Osteoblast (primary cell): ENCODE measurements at regions not wholly inside any gene's neighbourhood (a gene's known extent, or its start where the extent isn't known, plus 50 kb on each side); places are given as distances from the start of the nearest gene placed in this dataset.

Source experiments
- DNase-seq: peaks from one replicate; pipeline ENCODE4 v3.0.0; 2011; ENCODE audit warnings: low spot score, mixed read lengths; ENCODE audit not compliant: insufficient read length; ENCODE audit errors: missing footprints
- H2AFZ ChIP-seq: 2 replicates; pipeline ENCODE4 v1.6.0; 2011; ENCODE audit warnings: mild to moderate bottlenecking, low read length
- H3K27ac ChIP-seq: 2 replicates; pipeline ENCODE4 v1.5.1; 2011; ENCODE audit warnings: mild to moderate bottlenecking, low read depth, low read length, moderate library complexity
- H3K27me3 ChIP-seq: 2 replicates; pipeline ENCODE4 v1.6.0; 2012; ENCODE audit warnings: mild to moderate bottlenecking, control low read depth, inconsistent platforms, low read length, moderate library complexity; ENCODE audit not compliant: insufficient read depth
- H3K36me3 ChIP-seq: 2 replicates; pipeline ENCODE4 v1.5.1; 2011; ENCODE audit warnings: mild to moderate bottlenecking, low read length, control low read depth, moderate library complexity; ENCODE audit not compliant: insufficient read depth
- H3K4me1 ChIP-seq: 2 replicates; pipeline ENCODE4 v1.5.1; 2011; ENCODE audit warnings: mild to moderate bottlenecking, low read length, control low read depth, moderate library complexity; ENCODE audit not compliant: insufficient read depth
- H3K4me2 ChIP-seq: 2 replicates; pipeline ENCODE4 v1.6.0; 2011; ENCODE audit warnings: mild to moderate bottlenecking, low read length; ENCODE audit not compliant: insufficient read depth
- H3K4me3 ChIP-seq: fragments of 200-600 bp; sonication (generic); 3 replicates; pipeline ENCODE4 v1.5.1; 2012; ENCODE audit warnings: mild to moderate bottlenecking, low read length, inconsistent platforms; ENCODE audit not compliant: insufficient read depth
- H3K79me2 ChIP-seq: 2 replicates; pipeline ENCODE4 v1.6.0; 2012; ENCODE audit warnings: mild to moderate bottlenecking, low read length, control low read depth, inconsistent platforms; ENCODE audit not compliant: insufficient read depth
- H3K9me3 ChIP-seq: 2 replicates; pipeline ENCODE4 v1.5.1; 2011; ENCODE audit warnings: low read depth, low read length, control low read depth
- H4K20me1 ChIP-seq: 2 replicates; pipeline ENCODE4 v1.6.0; 2012; ENCODE audit warnings: mild to moderate bottlenecking, low read length, control low read depth; ENCODE audit not compliant: insufficient read depth
- TF ChIP-seq, protein P1 (sequence below): IDR thresholded peaks from 2 replicates; pipeline ENCODE4 v1.5.1; 2011; ENCODE audit warnings: mild to moderate bottlenecking, low read depth, low read length, moderate library complexity; ENCODE audit errors: extremely low read depth

DNA sequence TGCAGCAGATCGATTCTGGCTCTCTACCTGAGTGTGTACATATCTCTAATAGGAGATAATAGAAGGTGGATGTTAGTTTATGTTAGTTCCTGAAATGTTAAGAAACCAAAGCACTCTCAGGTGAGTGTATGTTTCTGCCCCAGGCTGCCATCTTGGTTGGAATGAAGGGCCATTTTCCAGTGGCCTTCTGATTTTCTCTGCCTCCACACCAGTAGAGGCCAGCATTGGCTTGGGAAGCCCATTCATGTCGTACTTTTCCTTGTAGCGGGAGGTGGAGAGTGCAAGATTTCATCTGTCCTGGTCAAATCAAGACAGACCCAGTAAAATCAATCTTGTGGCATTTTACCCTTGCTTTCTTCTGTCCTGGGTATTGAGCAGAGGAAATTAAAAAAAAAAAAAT lies 91.0 kb downstream of the GAS1 start:
- no peak overlapping the region for H3K27ac ChIP-seq
- peaks cover 7% of the 10 kb centered on the region for H3K4me1 ChIP-seq
- H4K20me1 ChIP-seq: no peaks in the 10 kb centered on the region
- no peak overlapping the region for H3K4me3 ChIP-seq
- no peaks in the 10 kb centered on the region for H3K9me3 ChIP-seq
- no peak overlapping the region for H3K4me2 ChIP-seq
- peaks cover 9% of the 10 kb centered on the region for H3K27me3 ChIP-seq
- H3K36me3 ChIP-seq: no peaks in the 10 kb centered on the region
- H3K79me2 ChIP-seq: no peaks in the 10 kb centered on the region
- TF ChIP-seq, protein P1, sequence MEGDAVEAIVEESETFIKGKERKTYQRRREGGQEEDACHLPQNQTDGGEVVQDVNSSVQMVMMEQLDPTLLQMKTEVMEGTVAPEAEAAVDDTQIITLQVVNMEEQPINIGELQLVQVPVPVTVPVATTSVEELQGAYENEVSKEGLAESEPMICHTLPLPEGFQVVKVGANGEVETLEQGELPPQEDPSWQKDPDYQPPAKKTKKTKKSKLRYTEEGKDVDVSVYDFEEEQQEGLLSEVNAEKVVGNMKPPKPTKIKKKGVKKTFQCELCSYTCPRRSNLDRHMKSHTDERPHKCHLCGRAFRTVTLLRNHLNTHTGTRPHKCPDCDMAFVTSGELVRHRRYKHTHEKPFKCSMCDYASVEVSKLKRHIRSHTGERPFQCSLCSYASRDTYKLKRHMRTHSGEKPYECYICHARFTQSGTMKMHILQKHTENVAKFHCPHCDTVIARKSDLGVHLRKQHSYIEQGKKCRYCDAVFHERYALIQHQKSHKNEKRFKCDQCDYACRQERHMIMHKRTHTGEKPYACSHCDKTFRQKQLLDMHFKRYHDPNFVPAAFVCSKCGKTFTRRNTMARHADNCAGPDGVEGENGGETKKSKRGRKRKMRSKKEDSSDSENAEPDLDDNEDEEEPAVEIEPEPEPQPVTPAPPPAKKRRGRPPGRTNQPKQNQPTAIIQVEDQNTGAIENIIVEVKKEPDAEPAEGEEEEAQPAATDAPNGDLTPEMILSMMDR: no peak
- no peak for DNase-seq
- no peak overlapping the region for H2AFZ ChIP-seq

DNA sequence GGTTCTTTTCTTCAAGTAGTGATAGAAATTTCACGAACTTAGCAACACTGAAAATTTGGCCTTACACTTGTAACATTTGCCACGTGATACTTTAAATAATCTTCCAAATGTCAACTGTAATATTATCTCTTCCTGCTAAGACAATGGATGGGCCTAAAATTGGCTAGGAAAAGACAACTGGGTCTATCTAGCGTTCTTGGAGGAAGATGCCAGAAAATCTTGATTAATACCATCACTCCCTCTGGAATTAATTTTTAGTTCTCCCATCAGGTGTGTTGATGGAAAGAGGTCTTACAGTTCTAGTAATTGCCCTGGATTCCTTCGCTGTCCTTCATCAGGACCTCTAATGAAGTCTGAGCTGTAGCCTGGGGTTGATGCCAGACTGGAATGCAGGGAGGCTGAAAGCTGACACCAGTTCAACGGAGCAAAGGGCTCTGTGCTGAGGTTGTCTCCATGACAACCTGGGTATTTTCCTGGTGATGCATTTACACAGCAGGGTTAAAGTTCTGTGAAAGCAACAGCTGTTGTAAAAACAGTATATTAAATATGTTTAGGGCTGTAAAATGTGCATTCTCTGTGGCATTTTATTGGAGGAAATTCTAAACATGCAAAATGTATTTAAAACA lies 92.3 kb downstream of the GAS1 start:
- TF ChIP-seq, protein P1: no peak
- Histone ChIP-seq H3K36me3 (no peaks in the 10 kb centered on the region), H3K79me2 (no peaks in the 10 kb centered on the region), H3K4me2 (no peak overlapping the region), H3K4me3 (no peak overlapping the region), H3K4me1 (peaks cover 7% of the 10 kb centered on the region), H3K27ac (no peak overlapping the region), H4K20me1 (no peaks in the 10 kb centered on the region), H3K27me3 (peaks cover 9% of the 10 kb centered on the region), H2AFZ (no peak overlapping the region), H3K9me3 (no peaks in the 10 kb centered on the region)
- peak; percentile 95 for DNase-seq

DNA sequence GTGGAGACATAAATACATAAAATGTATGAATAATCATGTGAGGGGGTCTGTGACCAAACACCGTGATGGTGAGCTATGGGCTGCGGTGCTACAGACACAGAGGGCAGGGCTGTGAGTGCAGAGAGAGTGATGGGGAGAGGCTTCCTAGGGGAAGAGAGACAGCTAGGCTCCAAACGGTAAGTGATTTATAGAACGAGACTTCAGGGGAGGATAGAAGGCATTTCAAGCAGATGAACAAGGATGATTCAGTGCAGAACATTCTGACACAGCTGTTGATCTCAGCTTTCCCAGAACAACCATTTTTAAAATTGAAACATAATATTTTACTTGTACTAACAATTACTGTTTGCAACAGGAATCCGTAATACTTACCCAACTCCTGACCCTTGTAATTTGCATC lies 100.7 kb downstream of the GAS1 start:
- TF ChIP-seq, protein P1: no peak
- DNase-seq: no peak
- Histone ChIP-seq H3K27ac (no peak overlapping the region), H4K20me1 (no peaks in the 10 kb centered on the region), H3K4me3 (no peak overlapping the region), H3K4me1 (no peaks in the 10 kb centered on the region), H3K4me2 (no peak overlapping the region), H2AFZ (no peak overlapping the region), H3K27me3 (no peaks in the 10 kb centered on the region), H3K9me3 (no peaks in the 10 kb centered on the region), H3K36me3 (no peaks in the 10 kb centered on the region), H3K79me2 (no peaks in the 10 kb centered on the region)

DNA sequence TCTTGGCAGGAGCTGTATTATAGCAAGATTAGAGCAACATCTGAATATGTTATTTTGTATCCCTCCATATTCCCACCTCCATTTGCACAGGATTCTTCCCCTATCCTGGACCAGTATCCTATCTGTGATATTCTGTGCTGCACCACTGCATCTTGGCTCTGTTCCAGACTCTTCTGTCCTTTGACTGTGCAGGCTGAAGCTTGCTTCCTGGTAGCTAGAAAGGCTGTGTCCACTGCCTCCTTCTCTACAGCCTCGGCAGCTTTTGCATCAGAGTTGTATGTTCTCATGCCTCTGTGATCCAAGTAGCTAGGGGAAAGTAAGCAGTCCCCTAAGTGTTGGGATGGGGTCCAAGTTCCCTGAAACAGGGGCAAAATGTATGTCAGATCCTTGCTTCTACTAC lies 104.1 kb downstream of the GAS1 start:
- H3K27me3 ChIP-seq: no peaks in the 10 kb centered on the region
- no peaks in the 10 kb centered on the region for H3K36me3 ChIP-seq
- H2AFZ ChIP-seq: peak overlapping the region; percentile 42
- no peaks in the 10 kb centered on the region for H4K20me1 ChIP-seq
- DNase-seq: no peak
- H3K9me3 ChIP-seq: no peaks in the 10 kb centered on the region
- H3K79me2 ChIP-seq: no peaks in the 10 kb centered on the region
- no peaks in the 10 kb centered on the region for H3K4me1 ChIP-seq
- no peak overlapping the region for H3K27ac ChIP-seq
- TF ChIP-seq, protein P1: no peak
- no peak overlapping the region for H3K4me3 ChIP-seq
- no peak overlapping the region for H3K4me2 ChIP-seq
